Upper lobe of left lung (tissue), 6 donors: ENCODE measurements at regions not wholly inside any gene's neighbourhood (a gene's known extent, or its start where the extent isn't known, plus 50 kb on each side); places are given as distances from the start of the nearest gene placed in this dataset.

ENCODE experiments used
- ATAC-seq, 2 donors: fragments of 200-7000 bp; cut with Tn5 transposase; one replicate each; pipeline ENCODE4 v1.9.1; 2022; ENCODE audit warnings: mild to moderate bottlenecking in 2 of 2, moderate library complexity in 2 of 2; ENCODE audit not compliant: low FRiP score in 2 of 2
- DNase-seq, 2 donors: peaks; one replicate each; pipeline ENCODE4 v3.0.0-alpha.2; 2019 to 2020
- H3K27ac ChIP-seq, 4 donors: fragments of 200-600 bp; sonication (generic); one replicate each; pipeline ENCODE4 v1.5.1; 2016 to 2019
- H3K27me3 ChIP-seq, 4 donors: fragments of 200-600 bp; sonication (generic); one replicate each; pipeline ENCODE4 v1.5.1; 2017 to 2019
- H3K36me3 ChIP-seq, 4 donors: fragments of 200-600 bp; sonication (generic); one replicate each; pipeline ENCODE4 v1.5.1; 2016 to 2019
- H3K4me1 ChIP-seq, 4 donors: fragments of 200-600 bp; sonication (generic); one replicate each; pipeline ENCODE4 v1.5.1; 2018 to 2019
- H3K4me3 ChIP-seq, 4 donors: fragments of 200-600 bp; sonication (generic); one replicate each; pipeline ENCODE4 v1.5.1; 2017 to 2019; ENCODE audit warnings: mild to moderate bottlenecking in 2 of 4, moderate library complexity in 1 of 4
- H3K9me3 ChIP-seq, 4 donors: fragments of 200-600 bp; sonication (generic); one replicate each; pipeline ENCODE4 v1.5.1; 2018 to 2019
- EP300 ChIP-seq, 4 donors: sonication (generic); formaldehyde crosslinking; IDR thresholded peaks; one replicate each; pipeline ENCODE4 v1.5.1; 2017; ENCODE audit warnings: antibody characterized with exemption in 4 of 4, control low read depth in 2 of 4
- POLR2A ChIP-seq, 4 donors: fragments of 450-650 bp; IDR thresholded peaks; one replicate each; pipeline ENCODE4 v1.5.1; 2016 to 2017; ENCODE audit warnings: antibody characterized with exemption in 4 of 4, mild to moderate bottlenecking in 2 of 4
- POLR2AphosphoS5 ChIP-seq, 2 donors: sonication (generic); formaldehyde crosslinking; IDR thresholded peaks; one replicate each; pipeline ENCODE4 v1.5.1; 2017; ENCODE audit warnings: antibody characterized with exemption in 2 of 2
- WGBS, 2 donors: methylation state at CpG; one replicate each; pipeline ENCODE4 v1.1.5; 2017 to 2018; 5-methylcytosine and 5-hydroxymethylcytosine counted together
- TF ChIP-seq, protein P1 (sequence below), 6 experiments: fragments of 450-650 bp in 4 of 6; fragments of 200-600 bp in 2 of 6; sonication (generic) in 2 of 6; IDR thresholded peaks; one replicate each; pipeline ENCODE4 v1.5.1; 2016 to 2019; ENCODE audit warnings: antibody characterized with exemption in 6 of 6
- donor health status: DM: no; HTN: no; CAD: no; lungs with moderate emphysema.
- donor health status: DM: no; HTN: yes; CAD: no; lungs with severe emphysema.

DNA sequence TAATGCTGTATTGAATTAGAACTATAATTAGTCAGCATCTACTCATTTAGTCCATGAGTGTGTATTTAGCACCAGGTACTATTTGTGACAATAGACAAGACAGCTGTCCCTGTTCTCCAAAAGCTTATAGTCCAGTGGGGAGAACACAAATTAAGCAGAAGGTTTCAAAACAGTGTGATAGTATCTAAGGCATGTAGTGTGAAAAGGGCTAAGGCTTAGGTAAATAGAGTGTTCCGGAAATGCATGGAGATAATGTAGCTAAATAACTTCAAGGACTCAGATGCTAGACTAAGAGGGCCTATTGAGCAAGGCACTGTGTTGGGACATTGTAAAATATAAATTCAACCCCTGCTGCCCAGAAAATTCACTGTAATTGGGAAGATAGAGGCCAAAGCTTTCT, 144.1 kb upstream of the MIR17HG start:
- DNase-seq = no peak
- no peak overlapping the region for H3K4me3 ChIP-seq
- H3K27me3 ChIP-seq = no peaks in the 10 kb centered on the region
- no peaks in the 10 kb centered on the region for H3K4me1 ChIP-seq
- WGBS, 2 donors = 67 to 80% methylated on average over 1 of the region's 1 CpG
- no peak overlapping the region for H3K27ac ChIP-seq
- no peaks in the 10 kb centered on the region for H3K9me3 ChIP-seq
- TF ChIP-seq, protein P1, sequence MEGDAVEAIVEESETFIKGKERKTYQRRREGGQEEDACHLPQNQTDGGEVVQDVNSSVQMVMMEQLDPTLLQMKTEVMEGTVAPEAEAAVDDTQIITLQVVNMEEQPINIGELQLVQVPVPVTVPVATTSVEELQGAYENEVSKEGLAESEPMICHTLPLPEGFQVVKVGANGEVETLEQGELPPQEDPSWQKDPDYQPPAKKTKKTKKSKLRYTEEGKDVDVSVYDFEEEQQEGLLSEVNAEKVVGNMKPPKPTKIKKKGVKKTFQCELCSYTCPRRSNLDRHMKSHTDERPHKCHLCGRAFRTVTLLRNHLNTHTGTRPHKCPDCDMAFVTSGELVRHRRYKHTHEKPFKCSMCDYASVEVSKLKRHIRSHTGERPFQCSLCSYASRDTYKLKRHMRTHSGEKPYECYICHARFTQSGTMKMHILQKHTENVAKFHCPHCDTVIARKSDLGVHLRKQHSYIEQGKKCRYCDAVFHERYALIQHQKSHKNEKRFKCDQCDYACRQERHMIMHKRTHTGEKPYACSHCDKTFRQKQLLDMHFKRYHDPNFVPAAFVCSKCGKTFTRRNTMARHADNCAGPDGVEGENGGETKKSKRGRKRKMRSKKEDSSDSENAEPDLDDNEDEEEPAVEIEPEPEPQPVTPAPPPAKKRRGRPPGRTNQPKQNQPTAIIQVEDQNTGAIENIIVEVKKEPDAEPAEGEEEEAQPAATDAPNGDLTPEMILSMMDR (IDR thresholded peaks at IDR 0.05) = no peak
- TF ChIP-seq POLR2A (IDR thresholded peaks at IDR 0.05) (no peak), EP300 (IDR thresholded peaks at IDR 0.05) (no peak), POLR2AphosphoS5 (IDR thresholded peaks at IDR 0.05) (no peak)
- no peak for ATAC-seq
- H3K36me3 ChIP-seq = no peaks in the 10 kb centered on the region

DNA sequence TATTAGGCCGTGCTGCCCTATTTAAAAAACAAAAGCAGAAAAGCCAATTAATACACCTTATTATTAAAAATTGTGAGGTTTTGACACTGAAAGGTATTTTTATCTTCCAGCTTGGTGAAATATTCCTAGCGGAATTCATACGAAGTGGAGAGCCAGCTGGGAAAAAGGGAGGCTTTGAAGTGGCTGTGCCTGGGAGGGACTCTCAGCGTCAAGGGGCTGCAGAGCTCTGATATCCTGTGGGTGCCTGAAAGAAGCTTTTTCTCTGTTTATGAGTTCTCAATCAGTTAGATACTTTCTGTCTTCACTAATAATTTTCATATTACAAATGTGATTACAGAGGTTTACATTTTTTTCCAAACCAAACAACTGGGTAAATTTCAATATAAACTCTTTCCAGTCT, 140.2 kb upstream of the MIR17HG start:
- WGBS, 2 donors = 72 to 78% methylated on average over 4 of the region's 4 CpGs
- TF ChIP-seq POLR2AphosphoS5 (IDR thresholded peaks at IDR 0.05) = no peak
- H3K4me3 ChIP-seq = no peak overlapping the region
- no peaks in the 10 kb centered on the region for H3K4me1 ChIP-seq
- no peaks in the 10 kb centered on the region for H3K27me3 ChIP-seq
- no peaks in the 10 kb centered on the region for H3K9me3 ChIP-seq
- no peak for DNase-seq
- ATAC-seq = no peak
- no peaks in the 10 kb centered on the region for H3K36me3 ChIP-seq
- H3K27ac ChIP-seq = no peak overlapping the region

DNA sequence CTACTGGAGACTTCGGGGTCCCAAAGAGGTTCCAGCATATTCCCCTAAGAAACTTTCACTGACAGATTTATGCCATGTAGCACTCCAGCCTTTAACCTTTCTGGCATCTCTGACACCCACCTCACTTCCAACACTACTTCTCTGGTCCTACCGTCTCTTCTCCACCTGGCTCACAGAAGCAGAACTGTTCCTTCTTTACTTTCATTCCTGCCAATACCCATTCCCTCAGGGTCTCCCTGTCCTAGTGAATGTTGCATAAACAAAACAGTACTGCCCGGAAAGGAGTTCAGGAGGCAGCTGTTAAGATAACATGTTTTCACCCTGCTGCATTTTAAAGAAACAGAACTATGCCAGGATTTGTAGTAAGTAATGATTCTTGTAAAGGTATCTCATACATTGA, 136.0 kb upstream of the MIR17HG start:
- no peak for TF ChIP-seq EP300 (IDR thresholded peaks at IDR 0.05)
- TF ChIP-seq, protein P1 (IDR thresholded peaks at IDR 0.05) = no peak
- no peak for TF ChIP-seq POLR2A (IDR thresholded peaks at IDR 0.05)
- TF ChIP-seq POLR2AphosphoS5 (IDR thresholded peaks at IDR 0.05) = no peak
- Histone ChIP-seq H3K4me3 (no peak overlapping the region), H3K27me3 (no peaks in the 10 kb centered on the region), H3K9me3 (no peaks in the 10 kb centered on the region), H3K27ac (no peak overlapping the region), H3K36me3 (no peaks in the 10 kb centered on the region), H3K4me1 (no peaks in the 10 kb centered on the region)
- DNase-seq = no peak
- no peak for ATAC-seq
- 44 to 50% methylated on average over 3 of the region's 3 CpGs for WGBS, 2 donors

DNA sequence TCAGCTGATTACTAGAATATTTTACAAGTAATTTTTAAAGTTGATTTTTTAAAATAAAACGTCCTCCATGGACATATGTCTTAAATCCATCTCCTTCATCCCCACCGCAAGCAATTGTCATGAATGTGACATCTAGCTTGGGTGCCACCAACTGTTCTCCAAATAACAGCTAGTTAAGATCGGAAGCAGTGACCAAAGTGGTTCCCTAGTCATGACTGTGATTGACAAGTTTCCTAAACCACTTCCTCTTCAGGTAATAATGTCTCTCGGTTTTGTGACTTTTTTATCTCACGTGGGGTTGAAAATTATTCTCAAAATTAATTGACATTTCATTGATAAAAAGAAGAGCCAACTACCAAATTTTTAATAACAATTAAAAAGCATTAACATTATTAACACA, 135.3 kb upstream of the MIR17HG start:
- H3K4me1 ChIP-seq = no peaks in the 10 kb centered on the region
- 41 to 50% methylated on average over 5 of the region's 5 CpGs for WGBS, 2 donors
- ATAC-seq = no peak
- TF ChIP-seq EP300 (IDR thresholded peaks at IDR 0.05) (no peak), POLR2AphosphoS5 (IDR thresholded peaks at IDR 0.05) (no peak), POLR2A (IDR thresholded peaks at IDR 0.05) (no peak)
- TF ChIP-seq, protein P1 (IDR thresholded peaks at IDR 0.05) = no peak
- DNase-seq = no peak
- H3K27ac ChIP-seq = no peak overlapping the region
- H3K36me3 ChIP-seq = no peaks in the 10 kb centered on the region
- H3K4me3 ChIP-seq = no peak overlapping the region
- H3K27me3 ChIP-seq = no peaks in the 10 kb centered on the region
- H3K9me3 ChIP-seq = no peaks in the 10 kb centered on the region

DNA sequence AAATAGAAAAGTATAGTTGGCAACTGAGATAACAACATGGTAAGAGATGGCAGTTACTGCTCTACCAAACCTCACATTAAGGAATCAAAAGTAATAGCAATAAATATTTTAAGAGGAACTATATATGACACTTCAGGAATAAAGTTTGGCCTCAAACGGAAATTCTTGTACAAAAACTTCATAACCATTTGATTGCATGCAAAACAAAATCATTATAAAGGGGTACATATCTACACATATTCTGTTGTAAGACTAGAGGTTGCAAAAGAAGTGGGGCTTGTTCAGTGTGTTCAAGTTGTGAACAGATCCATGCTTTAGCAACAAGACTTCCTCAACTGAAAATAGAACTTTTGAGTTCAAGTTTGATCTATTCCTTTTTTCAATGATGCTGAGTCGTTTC, 133.5 kb upstream of the MIR17HG start:
- Histone ChIP-seq H3K9me3 (no peaks in the 10 kb centered on the region), H3K4me1 (no peaks in the 10 kb centered on the region), H3K4me3 (no peak overlapping the region), H3K27ac (no peak overlapping the region), H3K36me3 (no peaks in the 10 kb centered on the region), H3K27me3 (no peaks in the 10 kb centered on the region)
- DNase-seq (no peak), ATAC-seq (no peak)
- TF ChIP-seq POLR2AphosphoS5 (IDR thresholded peaks at IDR 0.05) = no peak
- WGBS, 2 donors = 29 to 56% methylated on average over 2 of the region's 2 CpGs

DNA sequence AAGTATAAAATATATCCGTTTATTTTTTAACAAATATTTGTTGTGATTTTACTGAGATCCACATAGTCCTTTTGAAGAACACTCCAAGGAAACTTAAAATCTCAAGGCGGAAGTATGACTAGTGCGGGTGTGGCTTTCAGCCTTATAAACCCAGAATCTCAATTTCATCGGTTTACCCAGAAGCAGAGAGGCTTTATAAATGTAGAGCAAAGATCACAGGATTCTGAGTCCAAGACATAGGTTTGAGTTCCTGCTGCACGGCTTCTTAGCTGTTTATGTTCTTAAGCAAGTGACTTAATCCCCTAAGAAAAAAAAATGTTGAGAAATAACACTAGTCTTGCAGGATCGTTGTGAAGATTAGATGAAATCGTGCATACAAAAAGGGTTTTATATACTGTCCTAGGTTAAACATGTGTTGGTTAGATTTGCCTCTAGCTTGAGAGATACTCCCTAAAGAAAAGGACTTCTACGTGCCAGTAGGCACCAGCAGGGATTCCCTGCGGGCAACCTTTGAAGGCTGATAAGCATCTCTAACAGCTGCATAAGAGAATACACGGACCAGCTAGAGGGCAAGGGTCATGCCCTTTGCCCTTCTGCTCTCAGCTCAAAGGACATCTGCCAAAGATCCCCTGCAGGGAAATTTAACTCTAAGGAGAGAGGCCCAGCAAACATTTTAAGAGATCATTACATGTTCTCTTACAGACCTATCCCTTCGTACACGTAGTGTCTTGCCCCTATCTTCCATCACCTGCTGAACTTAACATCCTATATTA, 130.4 kb upstream of the MIR17HG start:
- TF ChIP-seq POLR2AphosphoS5 (IDR thresholded peaks at IDR 0.05) = no peak
- TF ChIP-seq EP300 (IDR thresholded peaks at IDR 0.05) = no peak
- no peak for TF ChIP-seq POLR2A (IDR thresholded peaks at IDR 0.05)
- TF ChIP-seq, protein P1 (IDR thresholded peaks at IDR 0.05) = no peak
- Histone ChIP-seq H3K9me3 (no peaks in the 10 kb centered on the region), H3K27me3 (no peaks in the 10 kb centered on the region), H3K4me3 (no peak overlapping the region), H3K36me3 (no peaks in the 10 kb centered on the region), H3K27ac (no peak overlapping the region), H3K4me1 (no peaks in the 10 kb centered on the region)
- DNase-seq (no peak), ATAC-seq (no peak)
- 55 to 59% methylated on average over 12 of the region's 12 CpGs for WGBS, 2 donors
